SJSA1 (cell line): ENCODE measurements at regions not wholly inside any gene's neighbourhood (a gene's known extent, or its start where the extent isn't known, plus 50 kb on each side); places are given as distances from the start of the nearest gene placed in this dataset.

Source experiments
- DNase-seq, 2 experiments: peaks; one replicate each; pipeline ENCODE4 v3.0.0-alpha.2; 2015 to 2020; ENCODE audit warnings: low spot score in 2 of 2, low read depth in 1 of 2
- H3K27ac ChIP-seq: fragments of 250-450 bp; sonication (Bioruptor Pico); 2 replicates; pipeline ENCODE4 v1.5.1; 2020; ENCODE audit warnings: mild to moderate bottlenecking, moderate library complexity
- H3K27me3 ChIP-seq: fragments of 250-450 bp; sonication (Bioruptor Pico); replicated peaks from 2 replicates; pipeline ENCODE4 v1.5.1; 2020; ENCODE audit warnings: mild to moderate bottlenecking, moderate library complexity
- H3K36me3 ChIP-seq: fragments of 250-450 bp; sonication (Bioruptor Pico); 2 replicates; pipeline ENCODE4 v1.5.1; 2020; ENCODE audit warnings: mild to moderate bottlenecking
- H3K4me1 ChIP-seq: fragments of 250-450 bp; sonication (Bioruptor Pico); replicated peaks from 2 replicates; pipeline ENCODE4 v1.6.1; 2021; ENCODE audit warnings: mild to moderate bottlenecking
- H3K4me3 ChIP-seq: fragments of 250-450 bp; sonication (Bioruptor Pico); 2 replicates; pipeline ENCODE4 v1.5.1; 2020; ENCODE audit warnings: mild to moderate bottlenecking
- H3K9me3 ChIP-seq: fragments of 250-450 bp; sonication (Bioruptor Pico); replicated peaks from 2 replicates; pipeline ENCODE4 v1.5.1; 2020; ENCODE audit warnings: mild to moderate bottlenecking

- Histone ChIP-seq H3K4me1 (peaks cover 10% of the 10 kb centered on the region), H3K9me3 (no peaks in the 10 kb centered on the region), H3K27me3 (no peaks in the 10 kb centered on the region), H3K4me3 (0 out of 2 replicates have a peak overlapping the region, but pooled peaks have one; percentile 11), H3K27ac (no peak overlapping the region; the same call in 1 of the 2 replicates), H3K36me3 (no peaks in the 10 kb centered on the region)
- peak; percentile 50 to 74 for DNase-seq
Measured at GRCh38 chr7:155885167-155886155, 73.2 kb upstream of the SHH start.

- Histone ChIP-seq H3K36me3 (no peaks in the 10 kb centered on the region), H3K27me3 (no peaks in the 10 kb centered on the region), H3K4me3 (no peak overlapping the region), H3K4me1 (peaks cover 10% of the 10 kb centered on the region), H3K27ac (no peak overlapping the region), H3K9me3 (no peaks in the 10 kb centered on the region)
- peak in 1 of 2 experiments; percentile 34 for DNase-seq
Measured at GRCh38 chr7:155884225-155885166, 72.2 kb upstream of the SHH start.

- peak in 1 of 2 experiments; percentile 34 for DNase-seq
- H3K36me3 ChIP-seq = no peaks in the 10 kb centered on the region
- H3K9me3 ChIP-seq = no peaks in the 10 kb centered on the region
- H3K27ac ChIP-seq = no peak overlapping the region
- no peaks in the 10 kb centered on the region for H3K27me3 ChIP-seq
- H3K4me3 ChIP-seq = no peak overlapping the region
- H3K4me1 ChIP-seq = peaks cover 10% of the 10 kb centered on the region
Measured at GRCh38 chr7:155883491-155884224, 71.4 kb upstream of the SHH start.

GRCh38 chr7:155882596-155882995, 70.3 kb upstream of the SHH start:
- Histone ChIP-seq H3K4me1 (peaks cover 10% of the 10 kb centered on the region), H3K36me3 (no peaks in the 10 kb centered on the region), H3K27ac (no peak overlapping the region), H3K27me3 (no peaks in the 10 kb centered on the region), H3K4me3 (no peak overlapping the region), H3K9me3 (no peaks in the 10 kb centered on the region)
- DNase-seq = peak in 1 of 2 experiments; percentile 25

GRCh38 chr7:155881471-155882350, 69.4 kb upstream of the SHH start:
- peak in 1 of 2 experiments; percentile 40 for DNase-seq
- Histone ChIP-seq H3K36me3 (no peaks in the 10 kb centered on the region), H3K27me3 (no peaks in the 10 kb centered on the region; the same call in 1 of the 2 replicates), H3K27ac (no peak overlapping the region), H3K9me3 (no peaks in the 10 kb centered on the region), H3K4me3 (no peak overlapping the region), H3K4me1 (peaks cover 10% of the 10 kb centered on the region)

GRCh38 chr7:155880721-155881120, 68.5 kb upstream of the SHH start:
- Histone ChIP-seq H3K27me3 (no peaks in the 10 kb centered on the region; the same call in 1 of the 2 replicates), H3K27ac (no peak overlapping the region), H3K4me1 (peaks cover 8% of the 10 kb centered on the region), H3K36me3 (no peaks in the 10 kb centered on the region), H3K9me3 (no peaks in the 10 kb centered on the region), H3K4me3 (no peak overlapping the region)
- DNase-seq = peak in 1 of 2 experiments; percentile 22

GRCh38 chr7:155879592-155879991, 67.3 kb upstream of the SHH start:
- H3K27me3 ChIP-seq = peaks cover 5% of the 10 kb centered on the region; the same call in 1 of the 2 replicates
- no peaks in the 10 kb centered on the region for H3K4me1 ChIP-seq
- H3K36me3 ChIP-seq = no peaks in the 10 kb centered on the region
- H3K27ac ChIP-seq = no peak overlapping the region
- no peaks in the 10 kb centered on the region for H3K9me3 ChIP-seq
- DNase-seq = peak in 1 of 2 experiments; percentile 22
- no peak overlapping the region for H3K4me3 ChIP-seq

GRCh38 chr7:155878674-155879073, 66.4 kb upstream of the SHH start:
- Histone ChIP-seq H3K4me3 (no peak overlapping the region), H3K4me1 (no peaks in the 10 kb centered on the region), H3K36me3 (no peaks in the 10 kb centered on the region), H3K27me3 (peaks cover 5% of the 10 kb centered on the region; the same call in 1 of the 2 replicates), H3K27ac (no peak overlapping the region), H3K9me3 (no peaks in the 10 kb centered on the region)
- peak in 1 of 2 experiments; percentile 19 for DNase-seq

- H3K4me3 ChIP-seq = no peak overlapping the region
- peaks cover 5% of the 10 kb centered on the region; the same call in 1 of the 2 replicates for H3K27me3 ChIP-seq
- no peak overlapping the region for H3K27ac ChIP-seq
- no peaks in the 10 kb centered on the region for H3K9me3 ChIP-seq
- no peaks in the 10 kb centered on the region for H3K36me3 ChIP-seq
- H3K4me1 ChIP-seq = no peaks in the 10 kb centered on the region
- peak in 1 of 2 experiments; percentile 35 for DNase-seq
Measured at GRCh38 chr7:155878250-155878649, 66.0 kb upstream of the SHH start.

GRCh38 chr7:155877167-155877566, 64.9 kb upstream of the SHH start:
- no peaks in the 10 kb centered on the region for H3K9me3 ChIP-seq
- H3K4me3 ChIP-seq = no peak overlapping the region
- H3K36me3 ChIP-seq = no peaks in the 10 kb centered on the region
- no peak for DNase-seq
- H3K27ac ChIP-seq = no peak overlapping the region
- peaks cover 13% of the 10 kb centered on the region; the same call in 1 of the 2 replicates for H3K27me3 ChIP-seq
- H3K4me1 ChIP-seq = no peaks in the 10 kb centered on the region

- H3K27ac ChIP-seq = no peak overlapping the region
- no peaks in the 10 kb centered on the region for H3K36me3 ChIP-seq
- no peaks in the 10 kb centered on the region for H3K4me1 ChIP-seq
- peak in 1 of 2 experiments; percentile 5 for DNase-seq
- H3K9me3 ChIP-seq = no peaks in the 10 kb centered on the region
- peaks cover 13% of the 10 kb centered on the region for H3K27me3 ChIP-seq
- no peak overlapping the region for H3K4me3 ChIP-seq
Measured at GRCh38 chr7:155874411-155874810, 62.1 kb upstream of the SHH start.

GRCh38 chr7:155874010-155874409, 61.7 kb upstream of the SHH start:
- Histone ChIP-seq H3K27ac (no peak overlapping the region), H3K9me3 (no peaks in the 10 kb centered on the region), H3K27me3 (peaks cover 13% of the 10 kb centered on the region), H3K4me3 (no peak overlapping the region), H3K4me1 (no peaks in the 10 kb centered on the region), H3K36me3 (no peaks in the 10 kb centered on the region)
- peak in 1 of 2 experiments; percentile 9 for DNase-seq
